Liver (tissue), 3 donors: ENCODE measurements at regions not wholly inside any gene's neighbourhood (a gene's known extent, or its start where the extent isn't known, plus 50 kb on each side); places are given as distances from the start of the nearest gene placed in this dataset.

Experiments
- CTCF ChIP-seq: fragments of 150-350 bp; IDR thresholded peaks from 2 replicates; pipeline ENCODE4 v1.5.1; 2017; ENCODE audit warnings: improper control_type of control experiment, low read depth, low read length; ENCODE audit not compliant: missing input control
- GABPA ChIP-seq, 2 donors: IDR thresholded peaks in 1 of 2; conservative IDR thresholded peaks in 1 of 2; 2 replicates each; pipeline ENCODE4 v1.6.1; 2016; ENCODE audit warnings: antibody characterized with exemption in 2 of 2, mild to moderate bottlenecking in 1 of 2, moderate library complexity in 1 of 2
- HNF4G ChIP-seq: IDR thresholded peaks from 2 replicates; pipeline ENCODE4 v1.6.1; 2016; ENCODE audit warnings: antibody characterized with exemption
- MAX ChIP-seq: IDR thresholded peaks from 2 replicates; pipeline ENCODE4 v1.6.1; 2016; ENCODE audit warnings: antibody characterized with exemption
- NR2F2 ChIP-seq: IDR thresholded peaks from 2 replicates; pipeline ENCODE4 v1.6.1; 2016; ENCODE audit warnings: antibody characterized with exemption
- REST ChIP-seq: IDR thresholded peaks from 2 replicates; pipeline ENCODE4 v1.6.1; 2016; ENCODE audit warnings: antibody characterized with exemption, mild to moderate bottlenecking
- RXRA ChIP-seq, 2 donors: IDR thresholded peaks; 2 replicates each; pipeline ENCODE4 v1.6.1; 2017 to 2018; ENCODE audit warnings: antibody characterized with exemption in 2 of 2, mild to moderate bottlenecking in 1 of 2
- TAF1 ChIP-seq: conservative IDR thresholded peaks from 2 replicates; pipeline ENCODE4 v1.6.1; 2016; ENCODE audit warnings: antibody characterized with exemption, mild to moderate bottlenecking
- YY1 ChIP-seq: IDR thresholded peaks from 2 replicates; pipeline ENCODE4 v1.6.1; 2016; ENCODE audit warnings: antibody characterized with exemption, mild to moderate bottlenecking
- ZBTB33 ChIP-seq: IDR thresholded peaks from 2 replicates; pipeline ENCODE4 v1.6.1; 2016; ENCODE audit warnings: antibody characterized with exemption
- donor health status: healthy.
- donor health status: healthy.

- no peak for TF ChIP-seq MAX
- TF ChIP-seq CTCF, result no peak
- TF ChIP-seq TAF1, result no peak
- TF ChIP-seq REST, result no peak
- TF ChIP-seq YY1, result no peak
- TF ChIP-seq ZBTB33, result no peak
- TF ChIP-seq GABPA (IDR thresholded peaks at IDR 0.05 in 1 of 2, conservative IDR thresholded peaks at IDR 0.05 in 1 of 2), result no peak
- no peak for TF ChIP-seq NR2F2
- TF ChIP-seq HNF4G, result no peak
- no peak for TF ChIP-seq RXRA (IDR thresholded peaks at IDR 0.05)
These were observed 96.5 kb upstream of the DAB2 start for GRCh38 chr5:39521098-39521860.
